HG02678 (cell line): ENCODE measurements at regions not wholly inside any gene's neighbourhood (a gene's known extent, or its start where the extent isn't known, plus 50 kb on each side); places are given as distances from the start of the nearest gene placed in this dataset.

Experiments
- ATAC-seq: cut with Tn5 transposase; IDR thresholded peaks from one replicate; pipeline ENCODE4 v1.9.1; 2021; ENCODE audit warnings: mild to moderate bottlenecking, moderate library complexity; ENCODE audit not compliant: unreplicated experiment

- no peak for ATAC-seq
Measured at GRCh38 chr1:244254467-244254866, 197.2 kb downstream of the ADSS2 start.

GRCh38 chr1:244255426-244255965, 196.2 kb downstream of the ADSS2 start:
- ATAC-seq, result no peak

- no peak for ATAC-seq
Measured at GRCh38 chr1:244256086-244256676, 195.5 kb downstream of the ADSS2 start.

DNA sequence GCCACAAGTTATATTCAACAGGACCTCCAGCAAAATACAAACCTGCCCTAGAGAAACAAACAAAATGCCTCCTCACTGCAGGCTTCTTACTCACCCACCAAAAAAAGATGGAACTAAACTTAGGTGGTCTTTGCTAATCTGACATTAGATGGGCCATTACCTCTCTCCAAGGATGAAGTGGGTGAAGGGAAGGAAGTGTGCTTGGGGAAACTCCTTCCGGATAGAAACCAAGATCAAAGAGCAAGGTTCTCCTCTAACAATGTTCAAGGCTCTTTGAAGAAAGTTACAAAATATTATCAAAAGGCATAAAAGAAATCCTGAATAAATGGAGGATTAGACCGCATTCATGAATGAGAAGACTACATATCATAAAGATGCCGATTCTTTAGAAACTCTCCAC, 187.5 kb downstream of the ADSS2 start:
- ATAC-seq, result no peak

- ATAC-seq, result no peak
Measured at GRCh38 chr1:244265507-244265906, 186.2 kb downstream of the ADSS2 start.

DNA sequence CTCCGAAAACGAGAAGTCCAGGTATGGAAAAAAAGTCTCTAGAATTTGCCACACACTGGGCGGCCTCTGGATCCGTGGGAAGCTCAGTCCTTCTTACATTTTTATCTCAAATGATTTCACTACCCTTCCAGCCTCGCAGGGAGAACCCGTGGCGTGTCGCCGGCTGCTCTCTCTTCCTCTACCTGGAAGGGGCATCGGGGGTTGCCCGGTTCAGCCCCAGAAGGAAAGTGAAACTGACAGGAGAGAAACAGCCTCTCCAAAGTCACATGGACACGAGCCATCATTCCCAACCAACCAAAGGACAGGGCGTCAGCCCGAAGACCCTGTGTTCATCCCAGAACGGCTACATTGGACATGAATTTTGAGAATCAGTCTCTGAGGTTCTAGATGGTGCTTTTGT, 182.5 kb downstream of the ADSS2 start:
- ATAC-seq, result no peak

DNA sequence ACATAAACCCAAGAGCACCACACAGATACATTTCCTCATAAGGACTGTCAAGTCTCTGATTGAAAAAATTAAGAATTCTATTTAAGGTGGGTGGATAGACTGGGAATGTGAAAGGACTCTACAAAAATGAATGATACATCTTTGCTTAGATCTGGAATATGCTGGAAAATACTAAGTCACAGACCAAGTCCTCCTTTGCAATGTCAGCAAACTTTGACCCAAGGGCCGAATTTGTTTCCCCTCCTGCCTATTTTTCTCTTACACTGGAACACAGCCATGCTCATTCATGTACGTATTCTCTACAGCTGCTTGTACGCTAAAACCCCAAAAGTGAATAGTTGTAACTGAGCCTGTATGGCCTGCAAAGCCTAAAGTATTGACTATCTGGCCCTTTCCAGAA, 180.7 kb downstream of the ADSS2 start:
- ATAC-seq, result no peak

GRCh38 chr1:244271691-244272308, 179.9 kb downstream of the ADSS2 start:
- ATAC-seq, result no peak

DNA sequence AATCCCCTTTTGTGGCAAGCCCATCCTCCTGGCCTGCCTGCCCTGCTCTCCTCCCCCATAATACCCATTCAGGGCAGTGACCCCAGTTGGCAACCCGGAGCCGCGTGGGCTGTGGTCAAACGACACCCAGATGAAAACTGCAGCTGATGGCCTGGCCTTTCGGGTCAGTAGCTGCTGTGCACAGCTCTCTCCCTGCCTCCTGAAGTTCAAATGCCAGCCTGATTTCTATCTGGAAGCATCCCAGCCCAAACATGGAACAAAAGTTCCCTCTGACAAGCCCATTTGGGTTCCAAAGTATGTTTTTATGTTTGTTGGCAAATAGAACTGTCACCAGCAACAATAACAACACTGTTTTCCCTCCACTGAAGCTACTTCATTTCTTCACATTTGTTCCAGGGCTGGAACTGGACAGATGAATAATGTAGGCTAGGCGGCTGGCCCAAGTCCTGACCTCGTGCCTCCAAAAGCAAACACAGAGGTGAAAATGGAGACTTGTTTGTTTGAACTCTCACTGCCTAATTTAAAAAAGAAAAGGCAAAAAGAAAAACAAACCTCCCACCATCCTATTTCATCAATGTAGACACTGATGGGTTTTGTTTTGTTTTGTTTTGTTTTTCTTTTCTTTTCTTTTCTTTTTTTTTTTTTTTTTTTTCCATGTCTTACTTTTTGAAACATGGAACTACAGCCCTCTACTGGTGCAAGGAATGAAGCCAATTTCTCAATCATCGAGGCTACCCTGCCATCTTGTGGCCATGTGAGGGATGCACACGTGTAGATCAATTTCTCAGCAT, 179.0 kb downstream of the ADSS2 start:
- peak; percentile 84 for ATAC-seq

- no peak for ATAC-seq
Measured at GRCh38 chr1:244273262-244273844, 178.4 kb downstream of the ADSS2 start.

DNA sequence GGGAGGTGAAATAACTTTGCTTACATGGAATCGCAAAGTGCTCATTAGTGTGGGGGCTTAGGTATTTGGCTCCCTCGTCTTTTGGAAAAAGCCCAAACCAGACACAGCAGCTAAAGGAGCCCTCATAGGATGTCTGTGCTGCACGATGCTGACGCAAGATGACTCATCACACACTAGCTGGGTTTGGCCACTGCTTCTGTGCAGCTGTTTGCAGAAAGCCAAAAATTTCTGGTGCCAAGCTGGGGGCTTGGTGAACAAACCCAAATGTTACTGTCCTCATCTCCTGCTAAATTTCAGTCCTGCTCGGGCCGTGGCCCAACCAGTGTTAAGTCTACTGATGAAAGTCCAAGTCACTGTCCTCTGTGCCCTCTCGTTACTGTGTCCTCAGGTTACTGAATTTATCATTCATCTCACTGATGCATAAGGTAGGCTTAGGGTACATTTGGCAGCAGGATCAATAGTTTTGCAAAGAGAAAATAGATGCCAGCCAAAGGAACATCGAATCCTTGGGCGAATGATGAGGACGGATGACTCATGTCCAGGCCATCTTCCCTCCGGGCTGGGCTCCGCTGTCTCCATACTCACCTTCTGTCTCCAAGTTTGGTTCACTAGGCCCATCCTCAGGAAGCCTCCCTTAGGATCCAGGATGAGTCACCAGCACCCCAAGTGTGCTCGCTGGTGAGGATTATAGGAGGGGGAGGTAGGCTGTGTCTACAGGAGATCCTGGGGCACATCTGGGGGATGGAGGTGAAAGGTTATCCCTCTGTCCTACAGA, 177.7 kb downstream of the ADSS2 start:
- no peak for ATAC-seq

DNA sequence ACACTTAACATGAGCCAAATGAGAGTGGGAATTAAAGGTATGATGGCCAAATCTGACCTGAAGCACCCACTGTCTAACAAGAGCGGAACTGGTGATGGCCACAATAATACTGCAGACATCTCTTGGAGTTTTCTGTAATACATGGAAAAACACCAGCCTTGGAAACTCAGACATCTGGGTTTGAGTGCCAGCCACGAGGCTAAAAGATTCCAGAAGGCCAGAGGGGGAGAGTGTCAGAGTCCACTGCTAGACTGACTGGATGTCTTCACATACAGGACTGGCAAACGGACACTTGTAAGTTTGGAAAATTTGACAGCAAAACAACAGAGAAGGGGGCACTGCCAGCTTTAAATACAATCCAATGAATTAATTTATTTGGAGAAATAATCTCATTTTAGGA, 175.1 kb downstream of the ADSS2 start:
- no peak for ATAC-seq

DNA sequence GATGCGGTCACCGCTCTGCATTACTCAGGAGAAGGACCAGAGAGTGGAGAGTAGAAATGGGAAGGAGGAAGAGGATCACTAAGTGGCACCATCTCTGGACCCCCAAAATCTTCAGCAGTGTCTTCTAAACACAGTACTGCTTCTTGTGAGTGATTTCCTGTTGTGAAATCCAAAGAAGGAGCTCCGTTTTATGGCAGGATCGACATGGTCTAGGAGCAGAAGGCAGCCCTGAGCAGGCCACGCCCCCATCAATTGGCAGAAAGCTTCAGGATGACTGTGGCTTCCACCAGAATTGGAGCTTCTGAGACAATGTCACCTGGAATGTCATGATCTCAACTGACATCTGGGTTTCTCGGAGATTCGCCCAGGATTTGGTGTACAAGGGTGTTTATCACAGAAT, 171.5 kb downstream of the ADSS2 start:
- no peak for ATAC-seq

DNA sequence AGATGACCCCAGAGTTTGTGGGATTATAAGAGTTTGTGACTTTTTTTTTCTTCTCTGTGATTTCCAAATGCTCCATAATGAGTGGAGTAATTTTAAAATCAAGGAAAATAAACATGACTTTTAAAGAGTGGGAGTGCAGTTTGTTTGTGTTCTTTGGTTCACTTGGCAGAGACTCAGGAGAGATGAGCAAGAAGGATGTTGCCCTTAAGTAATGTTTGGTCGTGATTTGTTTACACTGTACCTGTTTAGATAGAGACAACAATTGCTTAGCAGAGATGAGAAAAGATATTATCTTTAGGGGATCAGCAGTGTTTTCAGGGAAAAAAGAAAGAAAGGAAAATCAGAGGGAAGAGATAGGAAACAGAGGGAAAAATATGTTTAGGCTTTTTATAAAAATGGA, 170.8 kb downstream of the ADSS2 start:
- ATAC-seq, result no peak

GRCh38 chr1:244283772-244284171, 167.9 kb downstream of the ADSS2 start:
- no peak for ATAC-seq

GRCh38 chr1:244284641-244285156, 167.0 kb downstream of the ADSS2 start:
- ATAC-seq, result no peak

DNA sequence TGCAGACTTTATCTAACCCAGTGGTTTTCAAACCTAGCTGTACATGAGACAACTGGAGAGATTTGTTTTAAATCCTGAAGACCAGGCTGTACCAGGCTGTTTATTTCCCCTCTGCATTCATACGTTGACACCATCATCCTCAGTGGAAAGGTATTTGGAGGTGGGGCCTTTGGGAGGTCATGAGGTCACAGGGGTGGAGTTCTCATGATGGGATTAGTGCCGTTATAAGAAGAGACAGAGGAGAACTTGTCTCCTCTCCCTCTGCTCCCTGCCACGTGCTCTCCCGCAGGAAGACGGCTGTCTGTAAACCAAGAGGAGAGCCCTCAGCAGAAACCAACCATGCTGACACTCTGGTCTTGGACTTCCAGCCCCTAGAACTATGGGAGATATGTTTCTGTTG, 165.4 kb downstream of the ADSS2 start:
- ATAC-seq, result no peak

DNA sequence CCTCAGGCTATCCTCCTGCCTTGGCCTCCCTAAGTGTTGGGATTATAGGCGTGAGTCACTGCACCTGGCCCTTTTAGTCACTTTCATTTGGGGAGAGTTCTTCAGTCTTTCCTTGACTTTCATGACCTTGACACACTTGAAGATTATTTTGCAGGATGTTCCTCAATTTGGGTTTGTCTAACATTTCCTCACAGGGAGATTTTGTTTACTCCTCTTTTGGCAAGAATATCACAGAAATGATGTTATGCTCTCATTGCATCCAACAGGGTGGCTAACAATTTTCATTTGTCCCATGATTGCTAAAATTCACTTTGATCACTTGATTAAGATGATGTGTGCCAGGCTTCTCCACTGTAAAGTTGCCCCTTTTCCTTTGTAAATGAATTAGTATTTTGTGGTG, 164.0 kb downstream of the ADSS2 start:
- no peak for ATAC-seq

DNA sequence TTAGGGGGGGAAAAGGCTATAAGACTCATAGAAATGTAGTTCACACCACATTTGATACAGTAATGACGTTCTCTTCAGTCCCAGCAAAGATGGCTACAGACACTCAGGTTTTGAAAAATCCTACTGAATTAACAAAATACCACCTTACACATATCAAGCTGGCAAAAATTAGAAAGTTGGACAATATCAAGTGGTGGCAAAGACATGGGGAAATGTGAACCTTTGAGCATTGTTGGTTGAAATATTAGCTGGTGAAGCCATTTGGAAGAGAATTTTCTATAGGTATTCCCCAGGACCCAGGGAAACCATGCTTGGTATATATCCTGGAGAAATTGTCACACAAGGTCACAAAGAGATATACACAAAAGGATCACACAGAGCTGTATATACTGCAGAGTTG, 163.0 kb downstream of the ADSS2 start:
- ATAC-seq, result no peak

- ATAC-seq, result no peak
Measured at GRCh38 chr1:244289991-244290785, 161.5 kb downstream of the ADSS2 start.
